Right lobe of liver (tissue), 4 donors: ENCODE measurements at regions not wholly inside any gene's neighbourhood (a gene's known extent, or its start where the extent isn't known, plus 50 kb on each side); places are given as distances from the start of the nearest gene placed in this dataset.

Experiments used
- POLR2A ChIP-seq: fragments of 450-650 bp; IDR thresholded peaks from one replicate; pipeline ENCODE4 v1.6.1; 2017; ENCODE audit warnings: antibody characterized with exemption, mild to moderate bottlenecking
- TF ChIP-seq, protein P1 (sequence below), 4 donors: fragments of 200-600 bp in 3 of 4; fragments of 450-650 bp in 1 of 4; IDR thresholded peaks; one replicate each; pipeline versions ENCODE4 v1.5.1 to v1.8.0; 2016 to 2022; ENCODE audit warnings: antibody characterized with exemption in 4 of 4, mild to moderate bottlenecking in 2 of 4
- donor health status: DM: no; HTN: no; CAD: no.
- donor health status: DM: no; HTN: no; CAD: no.
- donor health status: DM: no; HTN: yes; CAD: no.

DNA sequence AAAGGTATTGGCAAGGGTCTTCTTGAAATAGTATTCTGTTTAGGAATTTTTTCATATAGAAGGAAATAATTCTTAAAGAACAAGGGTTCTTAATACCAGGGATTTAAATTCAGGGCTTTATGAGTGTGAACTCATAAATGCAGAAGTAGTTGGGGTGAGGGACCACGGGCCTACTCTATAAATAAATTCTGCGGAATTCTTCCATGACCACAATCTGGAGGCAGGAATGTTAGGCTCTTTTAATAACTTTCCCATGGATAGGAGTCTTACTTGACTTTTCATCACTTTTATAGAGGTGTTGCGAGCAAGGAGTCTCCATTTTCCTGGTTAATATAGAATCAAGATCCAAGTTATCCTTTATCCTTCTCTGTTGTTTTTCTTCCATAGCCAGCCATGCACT lies 76.7 kb upstream of the SLC4A4 start:
- TF ChIP-seq, protein P1, sequence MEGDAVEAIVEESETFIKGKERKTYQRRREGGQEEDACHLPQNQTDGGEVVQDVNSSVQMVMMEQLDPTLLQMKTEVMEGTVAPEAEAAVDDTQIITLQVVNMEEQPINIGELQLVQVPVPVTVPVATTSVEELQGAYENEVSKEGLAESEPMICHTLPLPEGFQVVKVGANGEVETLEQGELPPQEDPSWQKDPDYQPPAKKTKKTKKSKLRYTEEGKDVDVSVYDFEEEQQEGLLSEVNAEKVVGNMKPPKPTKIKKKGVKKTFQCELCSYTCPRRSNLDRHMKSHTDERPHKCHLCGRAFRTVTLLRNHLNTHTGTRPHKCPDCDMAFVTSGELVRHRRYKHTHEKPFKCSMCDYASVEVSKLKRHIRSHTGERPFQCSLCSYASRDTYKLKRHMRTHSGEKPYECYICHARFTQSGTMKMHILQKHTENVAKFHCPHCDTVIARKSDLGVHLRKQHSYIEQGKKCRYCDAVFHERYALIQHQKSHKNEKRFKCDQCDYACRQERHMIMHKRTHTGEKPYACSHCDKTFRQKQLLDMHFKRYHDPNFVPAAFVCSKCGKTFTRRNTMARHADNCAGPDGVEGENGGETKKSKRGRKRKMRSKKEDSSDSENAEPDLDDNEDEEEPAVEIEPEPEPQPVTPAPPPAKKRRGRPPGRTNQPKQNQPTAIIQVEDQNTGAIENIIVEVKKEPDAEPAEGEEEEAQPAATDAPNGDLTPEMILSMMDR (IDR thresholded peaks at IDR 0.05): no peak
- no peak for TF ChIP-seq POLR2A
